ENCODE measurements at regions not wholly inside any gene's neighbourhood (a gene's known extent, or its start where the extent isn't known, plus 50 kb on each side); places are given as distances from the start of the nearest gene placed in this dataset.

DNA sequence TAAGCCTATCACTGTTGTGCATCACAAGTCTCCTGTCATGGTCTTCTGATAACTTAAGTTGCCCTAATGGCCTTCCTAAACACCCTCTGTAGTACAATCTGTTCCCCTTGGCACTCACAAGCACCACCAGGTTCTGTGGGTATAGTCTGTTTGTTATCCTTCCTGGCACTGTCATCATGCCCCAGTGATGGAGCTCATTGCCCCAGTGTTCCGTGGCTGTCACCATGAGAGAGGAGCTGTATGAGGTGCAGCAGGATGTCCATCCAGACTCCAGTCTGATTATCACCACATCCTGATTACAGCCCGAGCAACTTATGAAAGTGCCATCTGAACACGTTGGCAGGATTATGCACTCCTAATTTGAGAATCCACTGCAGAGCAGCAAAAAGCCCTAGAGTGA lies 380.1 kb downstream of the FRK start:
- TF ChIP-seq, protein P1, sequence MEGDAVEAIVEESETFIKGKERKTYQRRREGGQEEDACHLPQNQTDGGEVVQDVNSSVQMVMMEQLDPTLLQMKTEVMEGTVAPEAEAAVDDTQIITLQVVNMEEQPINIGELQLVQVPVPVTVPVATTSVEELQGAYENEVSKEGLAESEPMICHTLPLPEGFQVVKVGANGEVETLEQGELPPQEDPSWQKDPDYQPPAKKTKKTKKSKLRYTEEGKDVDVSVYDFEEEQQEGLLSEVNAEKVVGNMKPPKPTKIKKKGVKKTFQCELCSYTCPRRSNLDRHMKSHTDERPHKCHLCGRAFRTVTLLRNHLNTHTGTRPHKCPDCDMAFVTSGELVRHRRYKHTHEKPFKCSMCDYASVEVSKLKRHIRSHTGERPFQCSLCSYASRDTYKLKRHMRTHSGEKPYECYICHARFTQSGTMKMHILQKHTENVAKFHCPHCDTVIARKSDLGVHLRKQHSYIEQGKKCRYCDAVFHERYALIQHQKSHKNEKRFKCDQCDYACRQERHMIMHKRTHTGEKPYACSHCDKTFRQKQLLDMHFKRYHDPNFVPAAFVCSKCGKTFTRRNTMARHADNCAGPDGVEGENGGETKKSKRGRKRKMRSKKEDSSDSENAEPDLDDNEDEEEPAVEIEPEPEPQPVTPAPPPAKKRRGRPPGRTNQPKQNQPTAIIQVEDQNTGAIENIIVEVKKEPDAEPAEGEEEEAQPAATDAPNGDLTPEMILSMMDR (IDR thresholded peaks at IDR 0.05 in 8 of 11, conservative IDR thresholded peaks at IDR 0.05 in 3 of 11), result no peak
- TF ChIP-seq POLR2A (IDR thresholded peaks at IDR 0.05), result no peak
- TF ChIP-seq POLR2AphosphoS5 (IDR thresholded peaks at IDR 0.05), result no peak
- Histone ChIP-seq H3K9me3 (no peaks in the 10 kb centered on the region), H3K27me3 (replicated peaks in 1 of 7) (no peaks in the 10 kb centered on the region), H3K4me1 (no peaks in the 10 kb centered on the region), H3K36me3 (no peaks in the 10 kb centered on the region), H3K4me3 (no peak overlapping the region), H3K27ac (no peak overlapping the region)
- WGBS, 5 donors, result 60 to 82% (median 76%) methylated on average over 3 of the region's 3 CpGs
- DNase-seq, result no peak
- intact Hi-C loops (cut with DNase I; ENCODE audit: low total_unique reads), result no loop called here

DNA sequence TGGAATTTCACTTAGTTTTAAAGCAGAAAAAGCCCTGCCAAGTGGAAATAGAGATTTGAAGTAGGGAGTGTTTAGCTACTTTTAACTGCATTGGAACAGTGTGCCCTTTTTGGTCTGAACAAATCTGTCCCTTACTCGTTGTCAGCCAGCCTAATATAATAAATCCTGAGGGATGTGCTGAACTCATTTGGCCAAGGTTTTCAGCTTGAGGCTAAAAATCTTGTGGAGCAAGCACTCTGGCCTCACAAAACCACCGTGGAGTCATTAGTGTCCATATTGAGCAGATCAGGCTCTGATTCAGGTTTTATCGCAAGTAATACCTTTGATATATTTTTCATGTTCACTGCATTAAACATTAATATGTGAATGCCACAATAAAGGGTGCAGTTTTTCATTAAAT lies 383.5 kb downstream of the FRK start:
- TF ChIP-seq POLR2AphosphoS5 (IDR thresholded peaks at IDR 0.05) (no peak), POLR2A (IDR thresholded peaks at IDR 0.05) (no peak)
- TF ChIP-seq, protein P1 (IDR thresholded peaks at IDR 0.05 in 8 of 11, conservative IDR thresholded peaks at IDR 0.05 in 3 of 11), result no peak
- intact Hi-C loops (cut with DNase I; ENCODE audit: low total_unique reads), result no loop called here
- WGBS, 5 donors, result 55 to 79% (median 73%) methylated on average over 3 of the region's 3 CpGs

DNA sequence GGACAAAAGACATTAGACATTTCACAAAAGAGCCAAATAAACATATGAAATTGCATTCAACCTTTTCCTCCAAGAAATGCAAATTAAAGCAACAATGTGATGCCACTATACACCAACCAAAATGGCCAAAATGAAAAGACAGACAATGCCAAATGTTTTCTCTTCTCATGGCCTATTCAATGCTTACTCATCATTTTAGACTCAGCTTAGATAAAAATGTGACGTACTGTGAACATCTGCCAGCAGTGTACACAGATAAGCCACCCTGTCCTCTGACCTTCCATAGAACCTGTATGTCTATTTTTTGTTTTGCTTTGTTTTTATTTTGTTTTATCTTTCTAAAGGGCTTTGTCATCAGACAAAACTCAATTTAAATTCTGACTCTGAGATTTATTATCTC lies 385.2 kb downstream of the FRK start:
- intact Hi-C loops (cut with DNase I; ENCODE audit: low total_unique reads), result no loop called here
- TF ChIP-seq POLR2AphosphoS5 (IDR thresholded peaks at IDR 0.05), result no peak
- TF ChIP-seq, protein P1 (IDR thresholded peaks at IDR 0.05 in 8 of 11, conservative IDR thresholded peaks at IDR 0.05 in 3 of 11), result no peak
- no peak for TF ChIP-seq POLR2A (IDR thresholded peaks at IDR 0.05)
- H3K27me3 ChIP-seq (replicated peaks in 1 of 7), result no peaks in the 10 kb centered on the region
- no peaks in the 10 kb centered on the region for H3K36me3 ChIP-seq
- H3K9me3 ChIP-seq, result no peaks in the 10 kb centered on the region
- no peak for DNase-seq
- 51 to 87% (median 74%) methylated on average over 1 of the region's 1 CpG for WGBS, 5 donors
- peak overlapping the region in 1 of 8 donors; percentile 68 for H3K27ac ChIP-seq
- H3K4me3 ChIP-seq, result no peak overlapping the region
- H3K4me1 ChIP-seq, result no peaks in the 10 kb centered on the region

More for the DNA sequence above, 383.5 kb downstream of the FRK start:
- Histone ChIP-seq H3K9me3 (no peaks in the 10 kb centered on the region), H3K27me3 (replicated peaks in 1 of 7) (no peaks in the 10 kb centered on the region), H3K27ac (peak overlapping the region in 6 of 8 donors; percentile 15 to 68 (median 46)), H3K4me3 (no peak overlapping the region), H3K36me3 (no peaks in the 10 kb centered on the region), H3K4me1 (no peaks in the 10 kb centered on the region)
- no peak for DNase-seq

DNA sequence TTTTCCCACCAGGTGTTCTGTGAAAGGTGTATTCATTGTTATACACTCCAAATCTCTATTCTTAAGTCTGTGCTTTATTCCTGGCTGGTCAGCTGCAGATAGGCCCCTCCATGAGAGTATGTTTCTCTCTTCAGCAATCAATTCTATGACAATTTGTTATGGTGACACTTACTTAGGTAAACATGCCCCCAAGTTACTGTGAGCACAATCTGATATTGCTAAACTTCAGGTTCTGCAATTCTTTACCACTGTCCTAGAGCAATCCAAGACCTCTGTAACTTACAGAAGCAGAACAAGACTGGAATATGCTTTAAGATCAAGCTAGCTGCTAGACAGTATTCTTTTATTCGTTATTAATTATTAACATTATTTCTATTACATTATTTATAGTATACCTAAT lies 391.9 kb downstream of the FRK start:
- Histone ChIP-seq H3K27ac (no peak overlapping the region), H3K4me1 (no peaks in the 10 kb centered on the region), H3K9me3 (no peaks in the 10 kb centered on the region), H3K4me3 (no peak overlapping the region), H3K27me3 (replicated peaks in 1 of 7) (no peaks in the 10 kb centered on the region), H3K36me3 (no peaks in the 10 kb centered on the region)
- intact Hi-C loops (cut with DNase I; ENCODE audit: low total_unique reads), result no loop called here
- no peak for DNase-seq
- TF ChIP-seq, protein P1 (IDR thresholded peaks at IDR 0.05 in 8 of 11, conservative IDR thresholded peaks at IDR 0.05 in 3 of 11), result no peak
- no peak for TF ChIP-seq POLR2AphosphoS5 (IDR thresholded peaks at IDR 0.05)
- no peak for TF ChIP-seq POLR2A (IDR thresholded peaks at IDR 0.05)
- 78 to 95% (median 78%) methylated on average over 1 of the region's 1 CpG for whole genome bisulfite sequencing, 5 donors
